ENCODE measurements at regions not wholly inside any gene's neighbourhood (a gene's known extent, or its start where the extent isn't known, plus 50 kb on each side); places are given as distances from the start of the nearest gene placed in this dataset.

GRCh38 chr9:90029386-90029785, 424.6 kb downstream of the GADD45G start:
- Histone ChIP-seq H3K9me3 (ENCODE audit: control insufficient read depth in 1 of 2, insufficient read depth in 1 of 2, low read depth in 1 of 2, low read length in 2 of 2) (no peaks in the 10 kb centered on the region), H3K9me2 (ENCODE audit: insufficient read depth) (no peaks in the 10 kb centered on the region), H3K79me2 (ENCODE audit: insufficient read depth, low read length) (no peaks in the 10 kb centered on the region), H3K4me1 (ENCODE audit: control insufficient read depth in 1 of 2, insufficient read depth in 2 of 2, low read length in 2 of 2) (no peaks in the 10 kb centered on the region), H3K27ac (ENCODE audit: low read depth, low read length) (no peak overlapping the region), H3K4me3 (replicated peaks in 1 of 2; ENCODE audit: low read depth in 1 of 2, low read length in 2 of 2) (no peak overlapping the region), H3K4me2 (ENCODE audit: low read length) (no peak overlapping the region), H3K27me3 (ENCODE audit: insufficient read depth, low read length) (peaks cover 23% of the 10 kb centered on the region; the same call in 1 of the 2 replicates), H3K9ac (ENCODE audit: low read length) (no peak overlapping the region), H3K36me3 (ENCODE audit: control insufficient read depth in 1 of 2, insufficient read depth in 2 of 2, low read length in 2 of 2) (no peaks in the 10 kb centered on the region), H4K20me1 (ENCODE audit: insufficient read depth) (no peaks in the 10 kb centered on the region), H2AFZ (ENCODE audit: low read depth, low read length, poor library complexity, severe bottlenecking) (no peak overlapping the region)
- CTCF ChIA-PET: no interaction called here
- POLR2A ChIA-PET: no interaction called here
- intact Hi-C loops (cut with micrococcal nuclease): no loop called here
- no peak for ATAC-seq
- DNase-seq (ENCODE audit: low read depth, low spot score): no peak
- RAD21 ChIA-PET (ENCODE audit: low non-redundant PET in 1 of 2, low total read pairs in 2 of 2, uncharacterized antibody in 2 of 2, unreplicated experiment in 2 of 2): no interaction called here
- no peak for TF ChIP-seq JUND (IDR thresholded peaks at IDR 0.05)
- BruUV-seq (replicated peaks): no TSS peak

GRCh38 chr9:90029996-90030395, 425.2 kb downstream of the GADD45G start:
- no peaks in the 10 kb centered on the region for H3K79me2 ChIP-seq (ENCODE audit: insufficient read depth, low read length)
- CTCF ChIA-PET: no interaction called here
- no peaks in the 10 kb centered on the region for H3K9me3 ChIP-seq (ENCODE audit: control insufficient read depth in 1 of 2, insufficient read depth in 1 of 2, low read depth in 1 of 2, low read length in 2 of 2)
- intact Hi-C loops (cut with micrococcal nuclease): no loop called here
- H4K20me1 ChIP-seq (ENCODE audit: insufficient read depth): no peaks in the 10 kb centered on the region
- no peak overlapping the region for H3K27ac ChIP-seq (ENCODE audit: low read depth, low read length)
- H3K4me3 ChIP-seq (replicated peaks in 1 of 2; ENCODE audit: low read depth in 1 of 2, low read length in 2 of 2): no peak overlapping the region
- H3K9me2 ChIP-seq (ENCODE audit: insufficient read depth): no peaks in the 10 kb centered on the region
- H3K27me3 ChIP-seq (ENCODE audit: insufficient read depth, low read length): peaks cover 28% of the 10 kb centered on the region; the same call in 1 of the 2 replicates
- H3K36me3 ChIP-seq (ENCODE audit: control insufficient read depth in 1 of 2, insufficient read depth in 2 of 2, low read length in 2 of 2): no peaks in the 10 kb centered on the region
- BruUV-seq (replicated peaks): no TSS peak
- no peak for ATAC-seq
- POLR2A ChIA-PET: no interaction called here
- no peak overlapping the region for H3K4me2 ChIP-seq (ENCODE audit: low read length)
- no peak for DNase-seq (ENCODE audit: low read depth, low spot score)
- H3K4me1 ChIP-seq (ENCODE audit: control insufficient read depth in 1 of 2, insufficient read depth in 2 of 2, low read length in 2 of 2): no peaks in the 10 kb centered on the region
- H3K9ac ChIP-seq (ENCODE audit: low read length): no peak overlapping the region
- RAD21 ChIA-PET (ENCODE audit: low non-redundant PET in 1 of 2, low total read pairs in 2 of 2, uncharacterized antibody in 2 of 2, unreplicated experiment in 2 of 2): no interaction called here
- no peak overlapping the region for H2AFZ ChIP-seq (ENCODE audit: low read depth, low read length, poor library complexity, severe bottlenecking)
- TF ChIP-seq EZH2 (IDR thresholded peaks at IDR 0.05) (no peak), MAX (IDR thresholded peaks at IDR 0.05) (no peak), ZBTB33 (IDR thresholded peaks at IDR 0.05; ENCODE audit: extremely low read depth, insufficient replicate concordance, low read length) (no peak), SP1 (IDR thresholded peaks at IDR 0.05; ENCODE audit: low read depth) (no peak), FOSL1 (IDR thresholded peaks at IDR 0.05; ENCODE audit: low read depth) (no peak), TCF7L2 (IDR thresholded peaks at IDR 0.05; ENCODE audit: borderline replicate concordance, extremely low read depth, insufficient read depth, insufficient read length) (no peak), SIN3A (IDR thresholded peaks at IDR 0.05; ENCODE audit: low read depth) (no peak), ATF3 (IDR thresholded peaks at IDR 0.05) (no peak), RAD21 (IDR thresholded peaks at IDR 0.05; ENCODE audit: low read depth) (no peak), EZH2phosphoT487 (IDR thresholded peaks at IDR 0.05; ENCODE audit: borderline replicate concordance) (no peak), ZNF274 (IDR thresholded peaks at IDR 0.05; ENCODE audit: low read depth, low read length) (no peak), CTCF (IDR thresholded peaks at IDR 0.05 in 2 of 3, conservative IDR thresholded peaks at IDR 0.05 in 1 of 3; ENCODE audit: borderline replicate concordance in 1 of 3, insufficient read depth in 1 of 3, low read depth in 2 of 3, low read length in 2 of 3) (no peak), CEBPB (IDR thresholded peaks at IDR 0.05; ENCODE audit: low read depth) (no peak), ZFX (IDR thresholded peaks at IDR 0.05) (no peak), ELF1 (IDR thresholded peaks at IDR 0.05; ENCODE audit: borderline replicate concordance, low read depth) (no peak), POLR2A (IDR thresholded peaks at IDR 0.05; ENCODE audit: borderline replicate concordance, extremely low read depth, insufficient read depth, insufficient read length) (no peak), JUND (IDR thresholded peaks at IDR 0.05) (no peak)
